IMR-90 (cell line): ENCODE measurements at regions not wholly inside any gene's neighbourhood (a gene's known extent, or its start where the extent isn't known, plus 50 kb on each side); places are given as distances from the start of the nearest gene placed in this dataset.

Experiments used
- ATAC-seq: fragments of 200-7000 bp; cut with Tn5 transposase; 2 replicates; pipeline ENCODE4 v1.9.1; 2020; ENCODE audit warnings: low read depth, mild to moderate bottlenecking, moderate library complexity
- BruUV-seq: library from RNA; stranded (reverse); fragments of 400-500 nt; replicated peaks from 2 replicates; lab custom pipeline; 2021; lab: Mats Ljungman, UMichigan
- CTCF ChIA-PET: fragments of 300-600 bp; formaldehyde crosslinking; extraction: SDS; loops from one replicate; lab custom pipeline; 2021; ENCODE audit warnings: antibody characterized with exemption; lab: Yijun Ruan, JAX
- POLR2A ChIA-PET: fragments of 300-600 bp; sonication (Branson Sonifier 250); formaldehyde crosslinking; loops from one replicate; lab custom pipeline; 2022; ENCODE audit warnings: antibody characterized with exemption; ENCODE audit not compliant: unreplicated experiment; lab: Charles Lee
- DNase-seq: peaks from one replicate; pipeline ENCODE4 v3.0.0; 2013
- H2AFZ ChIP-seq: replicated peaks from 2 replicates; pipeline ENCODE3; 2013; ENCODE audit warnings: low read length, mild to moderate bottlenecking; ENCODE audit not compliant: poor library complexity
- H2AK5ac ChIP-seq: 2 replicates; pipeline ENCODE4 v1.6.1; 2013; ENCODE audit warnings: low read depth, low read length, inconsistent platforms
- H2AK9ac ChIP-seq: replicated peaks from 2 replicates; pipeline ENCODE3; 2013; ENCODE audit warnings: mild to moderate bottlenecking, low read depth, low read length, moderate library complexity; ENCODE audit not compliant: poor library complexity
- H2BK120ac ChIP-seq: 2 replicates; pipeline ENCODE4 v1.6.1; 2013; ENCODE audit warnings: low read depth, low read length, inconsistent platforms
- H2BK15ac ChIP-seq: 3 replicates; pipeline ENCODE4 v1.6.1; 2013; ENCODE audit warnings: low read depth, low read length, inconsistent platforms
- H2BK20ac ChIP-seq: 2 replicates; pipeline ENCODE4 v1.6.1; 2013; ENCODE audit warnings: low read depth, mild to moderate bottlenecking, inconsistent platforms, low read length, moderate library complexity
- H2BK5ac ChIP-seq: 2 replicates; pipeline ENCODE4 v1.6.1; 2013; ENCODE audit warnings: mild to moderate bottlenecking, low read depth, low read length, inconsistent platforms; ENCODE audit not compliant: poor library complexity, severe bottlenecking
- H3K14ac ChIP-seq: replicated peaks from 2 replicates; pipeline ENCODE4 v1.6.1; 2013; ENCODE audit warnings: low read depth, low read length, inconsistent platforms
- H3K18ac ChIP-seq: 2 replicates; pipeline ENCODE4 v1.6.1; 2013; ENCODE audit warnings: low read depth, low read length, control low read depth
- H3K23ac ChIP-seq: 2 replicates; pipeline ENCODE4 v1.6.1; 2013; ENCODE audit warnings: low read depth, low read length, inconsistent platforms
- H3K27ac ChIP-seq: 2 replicates; pipeline ENCODE4 v1.5.1; 2013; ENCODE audit warnings: mild to moderate bottlenecking, control low read depth, low read length; ENCODE audit not compliant: insufficient read depth
- H3K27me3 ChIP-seq: 2 replicates; pipeline ENCODE4 v1.6.1; 2013; ENCODE audit warnings: low read length; ENCODE audit not compliant: control insufficient read depth, insufficient read depth
- H3K36me3 ChIP-seq: 2 replicates; pipeline ENCODE4 v1.6.1; 2013; ENCODE audit warnings: low read length, mixed read lengths; ENCODE audit not compliant: control insufficient read depth, insufficient read depth
- H3K4ac ChIP-seq: 2 replicates; pipeline ENCODE4 v1.6.1; 2013; ENCODE audit warnings: low read depth, low read length, inconsistent platforms
- H3K4me1 ChIP-seq: 2 replicates; pipeline ENCODE4 v1.6.1; 2013; ENCODE audit warnings: low read length, mixed read lengths; ENCODE audit not compliant: control insufficient read depth, insufficient read depth
- H3K4me2 ChIP-seq: 2 replicates; pipeline ENCODE4 v1.6.1; 2013; ENCODE audit warnings: low read depth, mild to moderate bottlenecking, control low read depth, low read length, moderate library complexity
- H3K4me3 ChIP-seq: 2 replicates; pipeline ENCODE4 v1.5.1; 2013; ENCODE audit warnings: low read depth, mild to moderate bottlenecking, control low read depth, low read length, moderate library complexity; ENCODE audit not compliant: insufficient read depth
- H3K56ac ChIP-seq: 2 replicates; pipeline ENCODE4 v1.6.1; 2013; ENCODE audit warnings: low read length, inconsistent platforms; ENCODE audit not compliant: insufficient read depth; ENCODE audit errors: extremely low read depth
- H3K79me1 ChIP-seq, 2 experiments: 2 replicates each; pipeline ENCODE4 v1.6.1; 2013; ENCODE audit warnings: low read length in 2 of 2, inconsistent platforms in 1 of 2, low read depth in 1 of 2
- H3K9ac ChIP-seq: 2 replicates; pipeline ENCODE4 v1.6.1; 2013; ENCODE audit warnings: low read depth, low read length, control low read depth
- H3K9me1 ChIP-seq: 2 replicates; pipeline ENCODE4 v1.6.1; 2013; ENCODE audit warnings: low read length, inconsistent platforms; ENCODE audit not compliant: insufficient read depth
- H3K9me3 ChIP-seq: 2 replicates; pipeline ENCODE4 v1.6.1; 2013; ENCODE audit warnings: low read length; ENCODE audit not compliant: control insufficient read depth, insufficient read depth
- H4K20me1 ChIP-seq: 2 replicates; pipeline ENCODE4 v1.6.1; 2013; ENCODE audit warnings: low read length, inconsistent platforms; ENCODE audit not compliant: insufficient read depth
- H4K5ac ChIP-seq: 2 replicates; pipeline ENCODE4 v1.6.1; 2013; ENCODE audit warnings: mild to moderate bottlenecking, low read depth, low read length, control low read depth
- H4K8ac ChIP-seq, 2 experiments: 2 replicates each; pipeline ENCODE4 v1.6.1; 2013; ENCODE audit warnings: low read depth in 2 of 2, low read length in 2 of 2, control low read depth in 1 of 2, inconsistent platforms in 1 of 2
- H4K91ac ChIP-seq: 2 replicates; pipeline ENCODE4 v1.6.1; 2013; ENCODE audit warnings: low read depth, low read length, inconsistent platforms; ENCODE audit not compliant: insufficient read depth
- BHLHE40 ChIP-seq: fragments of 150-350 bp; IDR thresholded peaks from 2 replicates; pipeline ENCODE4 v1.6.1; 2016; ENCODE audit warnings: mild to moderate bottlenecking, low read depth, low read length
- CEBPB ChIP-seq: IDR thresholded peaks from 2 replicates; pipeline ENCODE4 v1.6.1; 2012; ENCODE audit warnings: low read depth, low read length, improper control_type of control experiment
- CHD1 ChIP-seq: IDR thresholded peaks from 2 replicates; pipeline ENCODE4 v1.6.1; 2012; ENCODE audit warnings: low read depth, low read length, improper control_type of control experiment
- FOS ChIP-seq: fragments of 150-350 bp; IDR thresholded peaks from 2 replicates; pipeline ENCODE4 v1.6.1; 2016; ENCODE audit warnings: low read depth, low read length
- MAFK ChIP-seq: IDR thresholded peaks from 2 replicates; pipeline ENCODE4 v1.6.1; 2012; ENCODE audit warnings: low read depth, low read length, improper control_type of control experiment
- MAZ ChIP-seq: IDR thresholded peaks from 2 replicates; pipeline ENCODE4 v1.6.1; 2012; ENCODE audit warnings: low read depth, mild to moderate bottlenecking, low read length, improper control_type of control experiment, moderate library complexity, borderline replicate concordance
- MXI1 ChIP-seq: IDR thresholded peaks from 2 replicates; pipeline ENCODE4 v1.6.1; 2012; ENCODE audit warnings: low read depth, mild to moderate bottlenecking, low read length, moderate library complexity, borderline replicate concordance
- NFE2L2 ChIP-seq: fragments of 150-350 bp; IDR thresholded peaks from 2 replicates; pipeline ENCODE4 v1.6.1; 2016; ENCODE audit warnings: low read depth, mild to moderate bottlenecking, low read length
- POLR2A ChIP-seq: IDR thresholded peaks from 2 replicates; pipeline ENCODE4 v1.6.1; 2012; ENCODE audit warnings: mild to moderate bottlenecking, low read depth, low read length
- RAD21 ChIP-seq: IDR thresholded peaks from 2 replicates; pipeline ENCODE4 v1.6.1; 2012; ENCODE audit warnings: low read length, improper control_type of control experiment
- RCOR1 ChIP-seq: IDR thresholded peaks from 2 replicates; pipeline ENCODE4 v1.6.1; 2012; ENCODE audit warnings: mild to moderate bottlenecking, low read length, improper control_type of control experiment; ENCODE audit not compliant: insufficient replicate concordance
- RFX5 ChIP-seq: IDR thresholded peaks from 2 replicates; pipeline ENCODE4 v1.8.0; 2012; ENCODE audit warnings: low read depth, mild to moderate bottlenecking, low read length, moderate library complexity
- SMC3 ChIP-seq: fragments of 150-350 bp; IDR thresholded peaks from 2 replicates; pipeline ENCODE4 v1.6.1; 2016; ENCODE audit warnings: low read depth, mild to moderate bottlenecking, antibody characterized with exemption, low read length, moderate library complexity
- WGBS, 2 experiments: methylation state at CpG; one replicate each; pipeline versions ENCODE4 v1.1.5 to v1.1.7; 2013; ENCODE audit warnings: missing lambda C conversion rate in 2 of 2; ENCODE audit not compliant: insufficient read length in 1 of 2; ENCODE audit errors: extremely low coverage in 2 of 2; 5-methylcytosine and 5-hydroxymethylcytosine counted together
- dilution Hi-C: fragments of 300-500 bp; cut with HindIII; formaldehyde crosslinking; loops from one replicate; pipeline ENCODE4 v1.14.3; 2018; ENCODE audit warnings: low sequenced_read_pairs; ENCODE audit not compliant: unreplicated experiment
- in situ Hi-C: fragments of 300-500 bp; cut with MboI; formaldehyde crosslinking; loops from 3 replicates; pipeline ENCODE4 v1.14.3; 2019; ENCODE audit warnings: low sequenced_read_pairs, inconsistent platforms, mixed read lengths
- intact Hi-C: fragments of 100-400 bp; cut with micrococcal nuclease; formaldehyde crosslinking; loops from 2 replicates; pipeline ENCODE4 v1.10.0; 2022
- TF ChIP-seq, protein P1 (sequence below): fragments of 150-350 bp; IDR thresholded peaks from 2 replicates; pipeline ENCODE4 v1.6.1; 2016; ENCODE audit warnings: low read depth, mild to moderate bottlenecking, low read length, moderate library complexity, borderline replicate concordance
- TF ChIP-seq, protein P2 (sequence below): conservative IDR thresholded peaks from 2 replicates; pipeline ENCODE4 v1.5.1; 2012; ENCODE audit warnings: mild to moderate bottlenecking, low read depth, low read length, improper control_type of control experiment
- TF ChIP-seq, protein P3 (sequence below): fragments of 150-350 bp; IDR thresholded peaks from 2 replicates; pipeline ENCODE4 v1.6.1; 2017; ENCODE audit warnings: mild to moderate bottlenecking, antibody characterized with exemption, low read length, low read depth

DNA sequence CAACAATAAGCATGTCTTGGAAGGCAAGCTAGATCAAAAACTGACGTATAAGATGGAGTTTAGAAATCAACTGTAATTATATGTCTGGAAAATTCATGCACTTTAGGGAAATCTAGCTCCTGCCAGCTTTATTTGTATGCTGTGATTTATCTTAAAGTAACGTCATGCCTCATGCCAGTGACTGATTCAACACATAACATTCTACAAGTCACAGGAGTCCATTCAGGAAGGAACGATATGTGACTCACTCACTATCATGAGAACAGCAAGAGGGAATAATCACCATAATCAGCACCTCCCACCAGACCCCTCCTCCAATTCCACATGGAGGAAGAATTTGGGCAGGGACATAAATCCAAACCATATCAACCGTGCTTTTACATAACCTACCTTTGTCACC lies 682.4 kb upstream of the ADAMTS5 start:
- Histone ChIP-seq H2BK120ac (peak overlapping the region; percentile 88; the same call in 1 of the 2 replicates), H2BK20ac (peak overlapping the region; percentile 76), H3K9ac (no peak overlapping the region), H2AFZ (no peak overlapping the region), H4K8ac (peak overlapping the region in 1 of 2 experiments; percentile 79; a peak in 2 of 4 replicates), H3K14ac (no peak overlapping the region), H3K36me3 (no peaks in the 10 kb centered on the region), H3K18ac (peak overlapping the region; percentile 94; the same call in 1 of the 2 replicates), H3K23ac (peak overlapping the region; percentile 55; the same call in 1 of the 2 replicates), H2BK15ac (0 out of 3 replicates have a peak overlapping the region, but pooled peaks have one; percentile 45), H4K20me1 (no peaks in the 10 kb centered on the region), H3K56ac (no peak overlapping the region), H3K9me1 (no peaks in the 10 kb centered on the region), H2BK5ac (peak overlapping the region; percentile 98), H3K27me3 (no peaks in the 10 kb centered on the region), H3K79me1 (no peaks in the 10 kb centered on the region), H3K27ac (no peak overlapping the region), H2AK5ac (0 out of 2 replicates have a peak overlapping the region, but pooled peaks have one; percentile 37), H3K4me1 (peaks cover 2% of the 10 kb centered on the region; the same call in 1 of the 2 replicates), H3K9me3 (no peaks in the 10 kb centered on the region), H3K4ac (peak overlapping the region; percentile 63; the same call in 1 of the 2 replicates), H3K4me3 (no peak overlapping the region), H4K5ac (peak overlapping the region; percentile 64; the same call in 1 of the 2 replicates), H4K91ac (0 out of 2 replicates have a peak overlapping the region, but pooled peaks have one; percentile 7), H3K4me2 (peak overlapping the region; percentile 49; the same call in 1 of the 2 replicates), H2AK9ac (no peak overlapping the region)
- no TSS peak for BruUV-seq
- POLR2A ChIA-PET, result no interaction called here
- DNase-seq, result peak; percentile 97
- CTCF ChIA-PET, result interaction anchor here (1.5 kb wide), 1 partner anchor 768 kb away, joined by 3 read pairs; no protein-coding TSS in a partner anchor
- peak; percentile 84 for ATAC-seq
- intact Hi-C loops (no loop called here), dilution Hi-C loops (no loop called here), in situ Hi-C loops (no loop called here)
- WGBS, 2 experiments, result no CpG with 5 or more reads among the region's 4 CpGs
- TF ChIP-seq MXI1 (no peak), FOS (peak; percentile 89), NFE2L2 (0 out of 2 replicates have a peak, but pooled peaks have one; percentile 6), BHLHE40 (peak; percentile 61), RCOR1 (no peak), MAFK (peak; percentile 36; the same call in 1 of the 2 replicates), POLR2A (no peak), RFX5 (no peak), RAD21 (no peak), SMC3 (no peak), MAZ (no peak), CEBPB (no peak; the same call in 1 of the 2 replicates), CHD1 (no peak)
- TF ChIP-seq, protein P1, sequence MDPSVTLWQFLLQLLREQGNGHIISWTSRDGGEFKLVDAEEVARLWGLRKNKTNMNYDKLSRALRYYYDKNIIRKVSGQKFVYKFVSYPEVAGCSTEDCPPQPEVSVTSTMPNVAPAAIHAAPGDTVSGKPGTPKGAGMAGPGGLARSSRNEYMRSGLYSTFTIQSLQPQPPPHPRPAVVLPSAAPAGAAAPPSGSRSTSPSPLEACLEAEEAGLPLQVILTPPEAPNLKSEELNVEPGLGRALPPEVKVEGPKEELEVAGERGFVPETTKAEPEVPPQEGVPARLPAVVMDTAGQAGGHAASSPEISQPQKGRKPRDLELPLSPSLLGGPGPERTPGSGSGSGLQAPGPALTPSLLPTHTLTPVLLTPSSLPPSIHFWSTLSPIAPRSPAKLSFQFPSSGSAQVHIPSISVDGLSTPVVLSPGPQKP, result no peak
- TF ChIP-seq, protein P2, sequence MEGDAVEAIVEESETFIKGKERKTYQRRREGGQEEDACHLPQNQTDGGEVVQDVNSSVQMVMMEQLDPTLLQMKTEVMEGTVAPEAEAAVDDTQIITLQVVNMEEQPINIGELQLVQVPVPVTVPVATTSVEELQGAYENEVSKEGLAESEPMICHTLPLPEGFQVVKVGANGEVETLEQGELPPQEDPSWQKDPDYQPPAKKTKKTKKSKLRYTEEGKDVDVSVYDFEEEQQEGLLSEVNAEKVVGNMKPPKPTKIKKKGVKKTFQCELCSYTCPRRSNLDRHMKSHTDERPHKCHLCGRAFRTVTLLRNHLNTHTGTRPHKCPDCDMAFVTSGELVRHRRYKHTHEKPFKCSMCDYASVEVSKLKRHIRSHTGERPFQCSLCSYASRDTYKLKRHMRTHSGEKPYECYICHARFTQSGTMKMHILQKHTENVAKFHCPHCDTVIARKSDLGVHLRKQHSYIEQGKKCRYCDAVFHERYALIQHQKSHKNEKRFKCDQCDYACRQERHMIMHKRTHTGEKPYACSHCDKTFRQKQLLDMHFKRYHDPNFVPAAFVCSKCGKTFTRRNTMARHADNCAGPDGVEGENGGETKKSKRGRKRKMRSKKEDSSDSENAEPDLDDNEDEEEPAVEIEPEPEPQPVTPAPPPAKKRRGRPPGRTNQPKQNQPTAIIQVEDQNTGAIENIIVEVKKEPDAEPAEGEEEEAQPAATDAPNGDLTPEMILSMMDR, result no peak
- TF ChIP-seq, protein P3, sequence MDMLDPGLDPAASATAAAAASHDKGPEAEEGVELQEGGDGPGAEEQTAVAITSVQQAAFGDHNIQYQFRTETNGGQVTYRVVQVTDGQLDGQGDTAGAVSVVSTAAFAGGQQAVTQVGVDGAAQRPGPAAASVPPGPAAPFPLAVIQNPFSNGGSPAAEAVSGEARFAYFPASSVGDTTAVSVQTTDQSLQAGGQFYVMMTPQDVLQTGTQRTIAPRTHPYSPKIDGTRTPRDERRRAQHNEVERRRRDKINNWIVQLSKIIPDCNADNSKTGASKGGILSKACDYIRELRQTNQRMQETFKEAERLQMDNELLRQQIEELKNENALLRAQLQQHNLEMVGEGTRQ, result no peak
